GM23248 (cell line): ENCODE measurements at regions not wholly inside any gene's neighbourhood (a gene's known extent, or its start where the extent isn't known, plus 50 kb on each side); places are given as distances from the start of the nearest gene placed in this dataset.
A peak's percentile ranks its signal among the peaks of the same experiment; 100 is the strongest.
"Not testable (repeated sequence)": the region's sequence is repeated elsewhere in the genome, so short reads cannot be mapped to it uniquely, and the experiment has no call there.

Experiments used
- DNase-seq: peaks from one replicate; pipeline ENCODE4 v3.0.0-alpha.2; 2015
- H2AFZ ChIP-seq: fragments of 200-600 bp; sonication (generic); 2 replicates; pipeline ENCODE4 v1.6.1; 2016; ENCODE audit warnings: antibody characterized with exemption
- H3F3A ChIP-seq: fragments of 200-600 bp; sonication (generic); 2 replicates; pipeline ENCODE4 v1.6.1; 2016; ENCODE audit warnings: mild to moderate bottlenecking, antibody characterized with exemption, mixed run types; ENCODE audit not compliant: insufficient read depth
- H3K27ac ChIP-seq: fragments of 200-600 bp; sonication (generic); 2 replicates; pipeline ENCODE4 v1.5.1; 2016; ENCODE audit warnings: mild to moderate bottlenecking
- H3K27me3 ChIP-seq: fragments of 200-600 bp; sonication (generic); replicated peaks from 2 replicates; pipeline ENCODE4 v1.6.1; 2016; ENCODE audit warnings: mild to moderate bottlenecking; ENCODE audit not compliant: insufficient read depth
- H3K36me3 ChIP-seq: fragments of 200-600 bp; sonication (generic); 2 replicates; pipeline ENCODE4 v1.6.1; 2016; ENCODE audit warnings: low read depth, mild to moderate bottlenecking
- H3K4me1 ChIP-seq: fragments of 200-600 bp; sonication (generic); 2 replicates; pipeline ENCODE4 v1.6.1; 2016; ENCODE audit warnings: mild to moderate bottlenecking; ENCODE audit not compliant: insufficient read depth
- H3K4me2 ChIP-seq: fragments of 200-600 bp; sonication (generic); one replicate; pipeline ENCODE4 v1.6.1; 2016; ENCODE audit warnings: mild to moderate bottlenecking; ENCODE audit not compliant: unreplicated experiment
- H3K4me3 ChIP-seq: fragments of 200-600 bp; sonication (generic); 2 replicates; pipeline ENCODE4 v1.5.1; 2016; ENCODE audit warnings: mild to moderate bottlenecking
- H3K79me2 ChIP-seq: fragments of 200-600 bp; sonication (generic); 2 replicates; pipeline ENCODE4 v1.6.1; 2016; ENCODE audit warnings: mild to moderate bottlenecking; ENCODE audit not compliant: insufficient read depth
- H3K9ac ChIP-seq: fragments of 200-600 bp; sonication (generic); 2 replicates; pipeline ENCODE4 v1.6.1; 2016; ENCODE audit warnings: mild to moderate bottlenecking
- H3K9me2 ChIP-seq: fragments of 200-600 bp; sonication (generic); 2 replicates; pipeline ENCODE4 v1.6.1; 2016; ENCODE audit warnings: mixed run types, mild to moderate bottlenecking, moderate library complexity; ENCODE audit not compliant: insufficient read depth
- H3K9me3 ChIP-seq: fragments of 200-600 bp; sonication (generic); one replicate; pipeline ENCODE4 v1.6.1; 2017; ENCODE audit warnings: low read depth
- H4K20me1 ChIP-seq: fragments of 200-600 bp; sonication (generic); 2 replicates; pipeline ENCODE4 v1.6.0; 2016; ENCODE audit not compliant: insufficient read depth
- EZH2 ChIP-seq: fragments of 200-600 bp; sonication (generic); IDR thresholded peaks from 2 replicates; pipeline ENCODE4 v1.6.1; 2018; ENCODE audit warnings: antibody characterized with exemption, mild to moderate bottlenecking; ENCODE audit not compliant: insufficient read depth, poor library complexity, severe bottlenecking
- EZH2phosphoT487 ChIP-seq: fragments of 200-600 bp; sonication (generic); IDR thresholded peaks from 2 replicates; pipeline ENCODE4 v1.6.1; 2018; ENCODE audit warnings: antibody characterized with exemption, moderate library complexity, mild to moderate bottlenecking, low read depth; ENCODE audit not compliant: insufficient read depth
- WGBS, 2 experiments: methylation state at CpG; one replicate each; pipeline ENCODE4 v1.1.6; 2015 to 2017; ENCODE audit warnings: low lambda C conversion rate in 2 of 2, low coverage in 1 of 2; ENCODE audit errors: missing lambda C conversion rate in 2 of 2; 5-methylcytosine and 5-hydroxymethylcytosine counted together
- in situ Hi-C: fragments of 300-500 bp; cut with MboI; formaldehyde crosslinking; loops from 2 replicates; pipeline ENCODE4 v1.15.0; 2020

DNA sequence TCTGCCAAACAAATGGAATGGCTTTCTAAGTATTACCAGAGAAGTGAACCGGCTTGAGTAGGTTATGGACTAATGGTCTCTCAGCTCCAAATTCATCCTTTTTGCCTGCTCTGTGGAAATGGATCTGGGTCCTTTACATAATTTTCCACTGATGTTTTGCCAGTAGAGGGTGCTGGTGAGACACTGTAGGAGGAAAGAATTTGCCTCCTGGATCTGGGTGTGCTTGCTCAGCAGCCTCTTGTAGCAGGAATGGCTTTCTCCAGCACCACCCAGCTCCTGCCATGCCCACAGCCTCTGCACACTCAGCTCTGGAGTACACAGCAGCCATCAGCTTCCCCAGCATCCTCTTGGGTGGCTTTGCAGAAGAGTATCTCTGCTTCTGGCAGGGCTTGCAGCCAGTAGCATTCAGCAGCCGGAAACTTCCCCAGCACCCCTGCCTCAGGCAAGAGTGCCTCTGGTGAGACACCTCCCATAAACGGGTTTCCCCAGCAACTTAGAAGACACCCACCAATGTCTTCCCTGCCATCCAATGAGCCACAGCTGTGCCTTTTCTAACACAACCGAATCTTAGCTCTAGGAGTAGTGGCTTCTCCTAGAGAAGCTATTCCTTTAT is 235.0 kb upstream of the PLPP4 start:
- H3K27me3 ChIP-seq: no peaks in the 10 kb centered on the region
- no peaks in the 10 kb centered on the region for H3K9me2 ChIP-seq
- H2AFZ ChIP-seq: no peak overlapping the region
- no peak overlapping the region for H3K27ac ChIP-seq
- no peaks in the 10 kb centered on the region for H3K79me2 ChIP-seq
- H3K9me3 ChIP-seq: no peaks in the 10 kb centered on the region
- WGBS, 2 experiments: 18 to 20% methylated on average over 4 of the region's 4 CpGs
- no peak overlapping the region for H3K4me3 ChIP-seq
- TF ChIP-seq EZH2 (no peak), EZH2phosphoT487 (no peak)
- in situ Hi-C loops: no loop called here
- no peaks in the 10 kb centered on the region for H3K4me1 ChIP-seq
- DNase-seq: peak; percentile 80
- no peaks in the 10 kb centered on the region for H4K20me1 ChIP-seq
- H3K36me3 ChIP-seq: no peaks in the 10 kb centered on the region
- no peak overlapping the region for H3K4me2 ChIP-seq
- no peak overlapping the region for H3K9ac ChIP-seq
- no peaks in the 10 kb centered on the region for H3F3A ChIP-seq

DNA sequence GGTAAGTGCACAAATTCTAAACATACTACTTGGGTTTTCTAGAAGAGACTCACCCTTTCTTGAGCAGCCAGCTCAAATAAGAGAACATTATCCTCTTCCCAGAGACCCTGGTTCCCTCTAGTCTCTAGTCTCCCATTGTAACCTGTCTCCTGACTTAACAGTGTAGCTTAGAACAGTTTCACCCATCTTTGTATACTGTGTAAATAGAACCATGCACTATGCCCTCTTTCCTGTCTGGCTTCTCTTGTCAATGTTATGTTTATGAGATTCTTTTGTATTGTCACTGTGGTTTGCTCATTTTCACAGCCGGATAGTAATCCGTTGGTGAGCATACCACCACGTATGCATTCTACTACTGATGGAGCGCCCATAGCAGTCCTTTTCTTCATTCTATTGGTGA is 227.4 kb upstream of the PLPP4 start:
- WGBS, 2 experiments: 60 to 68% methylated on average over 4 of the region's 4 CpGs
- Histone ChIP-seq H3K9me3 (no peaks in the 10 kb centered on the region), H3K27me3 (no peaks in the 10 kb centered on the region), H3F3A (no peaks in the 10 kb centered on the region), H3K27ac (no peak overlapping the region), H4K20me1 (no peaks in the 10 kb centered on the region), H3K4me3 (no peak overlapping the region), H3K9ac (no peak overlapping the region), H3K4me2 (no peak overlapping the region), H3K36me3 (no peaks in the 10 kb centered on the region), H3K79me2 (no peaks in the 10 kb centered on the region), H3K9me2 (no peaks in the 10 kb centered on the region), H3K4me1 (no peaks in the 10 kb centered on the region), H2AFZ (no peak overlapping the region)
- DNase-seq: no peak
- in situ Hi-C loops: no loop called here
- TF ChIP-seq EZH2 (no peak), EZH2phosphoT487 (no peak)

DNA sequence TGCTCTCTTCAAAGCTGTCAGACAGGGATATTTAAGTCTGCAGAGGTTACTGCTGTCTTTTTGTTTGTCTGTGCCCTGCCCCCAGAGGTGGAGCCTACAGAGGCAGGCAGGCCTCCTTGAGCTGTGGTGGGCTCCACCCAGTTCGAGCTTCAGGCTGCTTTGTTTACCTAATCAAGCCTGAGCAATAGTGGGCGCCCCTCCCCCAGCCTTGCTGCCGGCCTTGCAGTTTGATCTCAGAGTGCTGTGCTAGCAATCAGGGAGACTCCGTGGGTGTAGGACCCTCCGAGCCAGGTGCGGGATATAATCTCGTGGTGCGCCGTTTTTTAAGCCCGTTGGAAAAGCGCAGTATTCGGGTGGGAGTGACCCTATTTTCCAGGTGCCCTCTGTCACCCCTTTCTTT is 217.3 kb upstream of the PLPP4 start:
- 31 to 34% methylated on average over 12 of the region's 12 CpGs for WGBS, 2 experiments
- H3K9me2 ChIP-seq, H3K9ac ChIP-seq, H3K4me2 ChIP-seq, H4K20me1 ChIP-seq, in situ Hi-C loops, H3K79me2 ChIP-seq, H3K4me1 ChIP-seq, DNase-seq, H3F3A ChIP-seq, H3K4me3 ChIP-seq, H2AFZ ChIP-seq, H3K27me3 ChIP-seq, H3K27ac ChIP-seq, H3K9me3 ChIP-seq, H3K36me3 ChIP-seq: not testable (repeated sequence)

DNA sequence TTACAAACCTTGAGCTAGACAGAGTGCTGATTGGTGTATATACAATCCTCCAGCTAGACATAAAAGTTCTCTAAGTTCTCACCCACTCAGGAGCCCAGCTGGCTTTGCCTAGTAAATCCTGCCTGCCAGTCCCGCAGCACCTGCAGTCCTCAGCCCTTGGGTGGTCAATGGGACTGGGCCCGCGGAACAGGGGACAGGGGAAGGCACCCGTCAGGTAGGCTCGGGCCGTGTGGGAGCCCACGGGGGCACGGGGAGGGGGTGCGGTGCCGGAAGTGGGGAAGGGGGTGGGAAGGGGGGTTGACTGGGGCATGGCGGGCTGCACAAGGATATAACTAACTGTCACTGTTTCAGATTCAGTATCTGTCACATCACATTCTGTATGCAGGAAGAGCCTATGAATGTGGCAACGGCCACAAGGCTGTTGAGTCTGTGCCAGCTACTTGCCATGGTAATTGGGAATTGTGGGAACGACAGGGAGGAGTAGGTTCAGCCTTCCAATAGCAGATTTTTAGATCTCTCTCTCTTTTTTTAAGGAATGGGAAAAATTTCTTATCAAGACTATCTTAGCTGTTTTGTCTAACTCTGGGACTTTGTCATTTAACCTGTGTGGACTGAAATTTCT is 205.1 kb upstream of the PLPP4 start:
- H2AFZ ChIP-seq: no peak overlapping the region
- H3K4me1 ChIP-seq: no peaks in the 10 kb centered on the region
- H3K4me3 ChIP-seq: no peak overlapping the region
- no peak overlapping the region for H3K9ac ChIP-seq
- in situ Hi-C loops: no loop called here
- 48 to 51% methylated on average over 10 to 13 of the region's 13 CpGs for WGBS, 2 experiments
- H3F3A ChIP-seq: no peaks in the 10 kb centered on the region
- DNase-seq: no peak
- H3K4me2 ChIP-seq: no peak overlapping the region
- no peaks in the 10 kb centered on the region for H4K20me1 ChIP-seq
- no peak overlapping the region for H3K27ac ChIP-seq
- no peaks in the 10 kb centered on the region for H3K79me2 ChIP-seq
- no peaks in the 10 kb centered on the region for H3K9me3 ChIP-seq
- no peaks in the 10 kb centered on the region for H3K27me3 ChIP-seq
- no peaks in the 10 kb centered on the region for H3K36me3 ChIP-seq
- H3K9me2 ChIP-seq: no peaks in the 10 kb centered on the region
- TF ChIP-seq EZH2phosphoT487 (no peak), EZH2 (no peak)

DNA sequence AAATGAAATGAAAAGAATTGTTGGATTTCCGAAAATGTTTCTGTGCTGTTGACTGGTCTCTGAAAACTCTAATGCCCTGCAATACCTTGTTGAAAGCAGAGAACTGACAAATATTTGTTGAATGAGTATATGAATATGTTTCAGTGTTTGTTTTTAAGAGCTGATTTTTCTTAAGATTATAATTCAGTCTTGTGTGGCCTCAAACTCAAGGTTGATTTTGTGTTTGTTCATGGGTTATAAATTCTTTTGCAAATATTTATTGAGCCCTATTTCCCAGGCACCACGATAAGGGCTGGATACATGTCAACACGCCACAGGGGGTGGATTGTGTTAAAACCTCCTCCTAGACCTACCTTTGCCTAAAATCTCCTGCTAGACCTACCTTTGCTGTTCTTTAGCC is 203.9 kb upstream of the PLPP4 start:
- H3K9ac ChIP-seq: no peak overlapping the region
- no peak overlapping the region for H2AFZ ChIP-seq
- H3K27me3 ChIP-seq: no peaks in the 10 kb centered on the region
- 10 to 13% methylated on average over 3 of the region's 3 CpGs for WGBS, 2 experiments
- no peaks in the 10 kb centered on the region for H4K20me1 ChIP-seq
- no peaks in the 10 kb centered on the region for H3K9me3 ChIP-seq
- in situ Hi-C loops: no loop called here
- H3K4me3 ChIP-seq: no peak overlapping the region
- H3K79me2 ChIP-seq: no peaks in the 10 kb centered on the region
- no peaks in the 10 kb centered on the region for H3K4me1 ChIP-seq
- no peak for TF ChIP-seq EZH2
- TF ChIP-seq EZH2phosphoT487: no peak
- H3F3A ChIP-seq: no peaks in the 10 kb centered on the region
- no peak overlapping the region for H3K27ac ChIP-seq
- no peaks in the 10 kb centered on the region for H3K9me2 ChIP-seq
- H3K36me3 ChIP-seq: no peaks in the 10 kb centered on the region
- no peak for DNase-seq
- H3K4me2 ChIP-seq: no peak overlapping the region
